Osteoblast (primary cell): ENCODE measurements at regions not wholly inside any gene's neighbourhood (a gene's known extent, or its start where the extent isn't known, plus 50 kb on each side); places are given as distances from the start of the nearest gene placed in this dataset.

Source experiments
- DNase-seq: peaks from one replicate; pipeline ENCODE4 v3.0.0; 2011; ENCODE audit warnings: low spot score, mixed read lengths; ENCODE audit not compliant: insufficient read length; ENCODE audit errors: missing footprints
- H2AFZ ChIP-seq: 2 replicates; pipeline ENCODE4 v1.6.0; 2011; ENCODE audit warnings: mild to moderate bottlenecking, low read length
- H3K27ac ChIP-seq: 2 replicates; pipeline ENCODE4 v1.5.1; 2011; ENCODE audit warnings: mild to moderate bottlenecking, low read depth, low read length, moderate library complexity
- H3K27me3 ChIP-seq: 2 replicates; pipeline ENCODE4 v1.6.0; 2012; ENCODE audit warnings: mild to moderate bottlenecking, control low read depth, inconsistent platforms, low read length, moderate library complexity; ENCODE audit not compliant: insufficient read depth
- H3K36me3 ChIP-seq: 2 replicates; pipeline ENCODE4 v1.5.1; 2011; ENCODE audit warnings: mild to moderate bottlenecking, low read length, control low read depth, moderate library complexity; ENCODE audit not compliant: insufficient read depth
- H3K4me1 ChIP-seq: 2 replicates; pipeline ENCODE4 v1.5.1; 2011; ENCODE audit warnings: mild to moderate bottlenecking, low read length, control low read depth, moderate library complexity; ENCODE audit not compliant: insufficient read depth
- H3K4me2 ChIP-seq: 2 replicates; pipeline ENCODE4 v1.6.0; 2011; ENCODE audit warnings: mild to moderate bottlenecking, low read length; ENCODE audit not compliant: insufficient read depth
- H3K4me3 ChIP-seq: fragments of 200-600 bp; sonication (generic); 3 replicates; pipeline ENCODE4 v1.5.1; 2012; ENCODE audit warnings: mild to moderate bottlenecking, low read length, inconsistent platforms; ENCODE audit not compliant: insufficient read depth
- H3K79me2 ChIP-seq: 2 replicates; pipeline ENCODE4 v1.6.0; 2012; ENCODE audit warnings: mild to moderate bottlenecking, low read length, control low read depth, inconsistent platforms; ENCODE audit not compliant: insufficient read depth
- H3K9me3 ChIP-seq: 2 replicates; pipeline ENCODE4 v1.5.1; 2011; ENCODE audit warnings: low read depth, low read length, control low read depth
- H4K20me1 ChIP-seq: 2 replicates; pipeline ENCODE4 v1.6.0; 2012; ENCODE audit warnings: mild to moderate bottlenecking, low read length, control low read depth; ENCODE audit not compliant: insufficient read depth
- TF ChIP-seq, protein P1 (sequence below): IDR thresholded peaks from 2 replicates; pipeline ENCODE4 v1.5.1; 2011; ENCODE audit warnings: mild to moderate bottlenecking, low read depth, low read length, moderate library complexity; ENCODE audit errors: extremely low read depth

DNA sequence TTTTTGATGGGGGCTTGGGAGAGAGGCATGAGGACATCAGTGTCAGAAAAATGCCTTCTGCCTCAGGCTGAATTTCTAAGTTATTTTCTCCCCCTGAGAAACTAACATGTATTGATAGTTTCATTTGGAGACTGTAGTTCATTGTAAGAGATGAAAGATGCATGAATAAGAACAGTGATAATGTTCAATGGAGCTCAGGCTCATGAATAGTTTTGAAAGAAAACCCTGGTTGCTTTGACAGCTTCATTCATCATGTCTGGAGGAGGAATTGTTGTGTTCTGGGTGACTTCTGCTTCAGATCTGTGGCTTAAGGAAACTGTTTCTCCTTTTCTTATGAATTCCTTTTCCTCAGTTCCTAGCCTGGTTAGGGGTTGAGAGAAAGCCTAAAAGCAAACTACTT lies 204.0 kb upstream of the LRRC3B start:
- Histone ChIP-seq H3K27me3 (no peaks in the 10 kb centered on the region), H3K79me2 (no peaks in the 10 kb centered on the region), H3K9me3 (no peaks in the 10 kb centered on the region), H3K4me2 (no peak overlapping the region), H3K27ac (no peak overlapping the region), H3K4me1 (no peaks in the 10 kb centered on the region), H2AFZ (no peak overlapping the region), H3K36me3 (no peaks in the 10 kb centered on the region), H3K4me3 (no peak overlapping the region), H4K20me1 (no peaks in the 10 kb centered on the region)
- TF ChIP-seq, protein P1, sequence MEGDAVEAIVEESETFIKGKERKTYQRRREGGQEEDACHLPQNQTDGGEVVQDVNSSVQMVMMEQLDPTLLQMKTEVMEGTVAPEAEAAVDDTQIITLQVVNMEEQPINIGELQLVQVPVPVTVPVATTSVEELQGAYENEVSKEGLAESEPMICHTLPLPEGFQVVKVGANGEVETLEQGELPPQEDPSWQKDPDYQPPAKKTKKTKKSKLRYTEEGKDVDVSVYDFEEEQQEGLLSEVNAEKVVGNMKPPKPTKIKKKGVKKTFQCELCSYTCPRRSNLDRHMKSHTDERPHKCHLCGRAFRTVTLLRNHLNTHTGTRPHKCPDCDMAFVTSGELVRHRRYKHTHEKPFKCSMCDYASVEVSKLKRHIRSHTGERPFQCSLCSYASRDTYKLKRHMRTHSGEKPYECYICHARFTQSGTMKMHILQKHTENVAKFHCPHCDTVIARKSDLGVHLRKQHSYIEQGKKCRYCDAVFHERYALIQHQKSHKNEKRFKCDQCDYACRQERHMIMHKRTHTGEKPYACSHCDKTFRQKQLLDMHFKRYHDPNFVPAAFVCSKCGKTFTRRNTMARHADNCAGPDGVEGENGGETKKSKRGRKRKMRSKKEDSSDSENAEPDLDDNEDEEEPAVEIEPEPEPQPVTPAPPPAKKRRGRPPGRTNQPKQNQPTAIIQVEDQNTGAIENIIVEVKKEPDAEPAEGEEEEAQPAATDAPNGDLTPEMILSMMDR = no peak
- DNase-seq = no peak

DNA sequence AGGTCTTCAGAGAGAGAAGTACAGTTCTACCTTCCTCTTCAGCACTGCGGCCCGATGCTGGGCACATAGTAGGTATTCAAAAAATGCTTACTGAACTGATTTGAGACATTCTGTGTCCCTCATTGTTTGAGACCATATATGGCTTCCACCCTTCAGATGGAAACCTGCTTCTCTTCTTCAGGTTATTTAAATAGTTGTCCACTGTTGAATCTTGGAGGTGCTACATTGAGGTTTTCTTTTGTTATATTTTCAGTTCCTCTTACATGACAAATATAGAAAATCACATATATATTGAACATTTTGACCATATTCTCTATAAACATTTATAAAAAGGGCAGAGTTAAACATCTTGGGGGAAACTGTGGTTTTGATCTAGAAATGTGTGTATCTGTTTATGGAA lies 200.2 kb upstream of the LRRC3B start:
- Histone ChIP-seq H3K27me3 (no peaks in the 10 kb centered on the region), H3K9me3 (no peaks in the 10 kb centered on the region), H3K27ac (no peak overlapping the region), H3K36me3 (no peaks in the 10 kb centered on the region), H3K4me2 (no peak overlapping the region), H3K4me3 (no peak overlapping the region), H2AFZ (no peak overlapping the region), H3K79me2 (no peaks in the 10 kb centered on the region), H3K4me1 (no peaks in the 10 kb centered on the region), H4K20me1 (no peaks in the 10 kb centered on the region)
- DNase-seq = no peak
- TF ChIP-seq, protein P1 = no peak

DNA sequence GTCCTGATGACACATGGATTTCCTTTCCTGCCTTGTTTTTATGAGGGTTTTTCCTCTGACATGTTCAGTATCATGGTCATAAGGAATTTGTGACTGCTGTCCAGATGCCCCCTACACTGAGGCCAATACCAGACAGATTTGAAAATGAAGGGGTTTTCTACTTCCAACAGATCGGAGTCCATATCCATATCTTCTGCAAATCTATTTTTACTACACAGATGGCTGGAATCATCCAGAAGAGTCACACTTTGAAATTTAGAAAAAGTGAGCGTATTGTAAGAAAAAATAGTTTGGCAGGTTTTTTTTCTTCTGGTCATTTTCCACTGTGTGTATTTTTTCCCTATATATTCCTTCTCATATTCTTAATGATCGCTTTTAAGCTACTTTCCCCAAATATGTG lies 197.5 kb upstream of the LRRC3B start:
- no peaks in the 10 kb centered on the region for H3K9me3 ChIP-seq
- H3K4me2 ChIP-seq = no peak overlapping the region
- no peak overlapping the region for H2AFZ ChIP-seq
- TF ChIP-seq, protein P1 = no peak
- H3K4me3 ChIP-seq = no peak overlapping the region
- no peaks in the 10 kb centered on the region for H3K36me3 ChIP-seq
- no peak for DNase-seq
- no peaks in the 10 kb centered on the region for H3K4me1 ChIP-seq
- no peaks in the 10 kb centered on the region for H4K20me1 ChIP-seq
- H3K79me2 ChIP-seq = no peaks in the 10 kb centered on the region
- H3K27ac ChIP-seq = no peak overlapping the region
- H3K27me3 ChIP-seq = no peaks in the 10 kb centered on the region

DNA sequence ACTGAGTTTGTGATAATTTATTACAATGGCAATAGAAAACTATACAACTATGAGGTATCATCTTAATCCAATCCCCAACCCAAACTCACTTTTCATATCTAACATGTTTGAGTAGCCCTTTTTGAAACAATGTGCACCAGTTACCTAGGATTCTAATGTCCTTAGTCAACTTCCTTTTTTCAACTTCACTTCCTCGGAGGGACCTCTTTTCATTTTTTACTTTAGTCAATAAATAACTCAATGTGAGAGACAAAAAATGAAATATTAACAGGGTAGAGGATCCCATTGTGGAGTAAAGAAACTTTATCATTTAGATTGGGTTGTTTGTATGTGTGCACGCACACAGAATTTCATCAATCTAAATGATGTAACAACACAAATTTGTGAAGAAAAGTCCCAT lies 193.6 kb upstream of the LRRC3B start:
- Histone ChIP-seq H3K9me3 (no peaks in the 10 kb centered on the region), H3K79me2 (no peaks in the 10 kb centered on the region), H3K4me3 (no peak overlapping the region), H2AFZ (no peak overlapping the region), H3K36me3 (no peaks in the 10 kb centered on the region), H4K20me1 (no peaks in the 10 kb centered on the region), H3K4me2 (no peak overlapping the region), H3K27me3 (no peaks in the 10 kb centered on the region), H3K4me1 (no peaks in the 10 kb centered on the region), H3K27ac (no peak overlapping the region)
- TF ChIP-seq, protein P1 = no peak
- DNase-seq = no peak
